ENCODE measurements at regions not wholly inside any gene's neighbourhood (a gene's known extent, or its start where the extent isn't known, plus 50 kb on each side); places are given as distances from the start of the nearest gene placed in this dataset.

GRCh38 chr12:24387381-24387780 lies 437.9 kb upstream of the SOX5 start:
- Histone ChIP-seq H3K4me2 (ENCODE audit: low read length) (no peak overlapping the region), H3K9me3 (ENCODE audit: insufficient read depth, low read length) (peaks cover 18% of the 10 kb centered on the region; the same call in 1 of the 2 replicates), H3K4me1 (ENCODE audit: low read length) (peaks cover 9% of the 10 kb centered on the region), H2AFZ (ENCODE audit: low read depth, low read length) (no peak overlapping the region), H4K20me1 (ENCODE audit: insufficient read depth, low read length) (peaks cover 5% of the 10 kb centered on the region; the same call in 1 of the 2 replicates), H3K27ac (ENCODE audit: low read length) (no peak overlapping the region), H3K27me3 (ENCODE audit: low read depth, low read length) (no peaks in the 10 kb centered on the region), H3K79me2 (ENCODE audit: low read length) (peaks cover 86% of the 10 kb centered on the region), H3K36me3 (replicated peaks; ENCODE audit: low read depth, low read length) (peaks cover 88% of the 10 kb centered on the region), H3K9ac (ENCODE audit: low read length) (no peak overlapping the region), H3K4me3 (ENCODE audit: low read length) (no peak overlapping the region)
- TF ChIP-seq CTCF (IDR thresholded peaks at IDR 0.05; ENCODE audit: low read depth, low read length) (no peak), EZH2phosphoT487 (IDR thresholded peaks at IDR 0.05; ENCODE audit: low read depth) (no peak)

GRCh38 chr12:24386836-24387235 lies 437.4 kb upstream of the SOX5 start:
- peaks cover 14% of the 10 kb centered on the region for H3K4me1 ChIP-seq (ENCODE audit: low read length)
- TF ChIP-seq CTCF (IDR thresholded peaks at IDR 0.05; ENCODE audit: low read depth, low read length) (no peak), EZH2phosphoT487 (IDR thresholded peaks at IDR 0.05; ENCODE audit: low read depth) (no peak)
- no peak overlapping the region for H3K4me2 ChIP-seq (ENCODE audit: low read length)
- no peak overlapping the region for H3K27ac ChIP-seq (ENCODE audit: low read length)
- no peaks in the 10 kb centered on the region for H3K27me3 ChIP-seq (ENCODE audit: low read depth, low read length)
- H3K79me2 ChIP-seq (ENCODE audit: low read length): peaks cover 86% of the 10 kb centered on the region
- peaks cover 5% of the 10 kb centered on the region; the same call in 1 of the 2 replicates for H4K20me1 ChIP-seq (ENCODE audit: insufficient read depth, low read length)
- no peak overlapping the region for H3K4me3 ChIP-seq (ENCODE audit: low read length)
- no peak overlapping the region for H3K9ac ChIP-seq (ENCODE audit: low read length)
- H3K9me3 ChIP-seq (ENCODE audit: insufficient read depth, low read length): peaks cover 13% of the 10 kb centered on the region; the same call in 1 of the 2 replicates
- H2AFZ ChIP-seq (ENCODE audit: low read depth, low read length): no peak overlapping the region
- H3K36me3 ChIP-seq (replicated peaks; ENCODE audit: low read depth, low read length): peaks cover 88% of the 10 kb centered on the region

GRCh38 chr12:24381790-24382189 lies 432.3 kb upstream of the SOX5 start:
- Histone ChIP-seq H3K4me2 (ENCODE audit: low read length) (no peak overlapping the region; the same call in 1 of the 2 replicates), H3K79me2 (ENCODE audit: low read length) (peaks cover 81% of the 10 kb centered on the region), H4K20me1 (ENCODE audit: insufficient read depth, low read length) (no peaks in the 10 kb centered on the region; the same call in 1 of the 2 replicates), H3K4me1 (ENCODE audit: low read length) (peaks cover 62% of the 10 kb centered on the region), H2AFZ (ENCODE audit: low read depth, low read length) (no peak overlapping the region), H3K9me3 (ENCODE audit: insufficient read depth, low read length) (no peaks in the 10 kb centered on the region), H3K4me3 (ENCODE audit: low read length) (no peak overlapping the region), H3K9ac (ENCODE audit: low read length) (no peak overlapping the region), H3K36me3 (replicated peaks; ENCODE audit: low read depth, low read length) (peaks cover 63% of the 10 kb centered on the region), H3K27me3 (ENCODE audit: low read depth, low read length) (no peaks in the 10 kb centered on the region), H3K27ac (ENCODE audit: low read length) (peak overlapping the region; percentile 95)
- no peak for TF ChIP-seq CTCF (IDR thresholded peaks at IDR 0.05; ENCODE audit: low read depth, low read length)
- no peak for TF ChIP-seq EZH2phosphoT487 (IDR thresholded peaks at IDR 0.05; ENCODE audit: low read depth)

GRCh38 chr12:24379861-24380521 lies 430.5 kb upstream of the SOX5 start:
- H3K36me3 ChIP-seq (replicated peaks; ENCODE audit: low read depth, low read length): peaks cover 58% of the 10 kb centered on the region
- H3K4me1 ChIP-seq (ENCODE audit: low read length): peaks cover 68% of the 10 kb centered on the region
- peak overlapping the region; percentile 85 for H3K4me2 ChIP-seq (ENCODE audit: low read length)
- H3K9ac ChIP-seq (ENCODE audit: low read length): peak overlapping the region; percentile 81
- peak overlapping the region; percentile 95 for H3K27ac ChIP-seq (ENCODE audit: low read length)
- no peak overlapping the region for H2AFZ ChIP-seq (ENCODE audit: low read depth, low read length)
- peaks cover 7% of the 10 kb centered on the region; the same call in 1 of the 2 replicates for H4K20me1 ChIP-seq (ENCODE audit: insufficient read depth, low read length)
- H3K9me3 ChIP-seq (ENCODE audit: insufficient read depth, low read length): no peaks in the 10 kb centered on the region
- no peaks in the 10 kb centered on the region for H3K27me3 ChIP-seq (ENCODE audit: low read depth, low read length)
- TF ChIP-seq EZH2phosphoT487 (IDR thresholded peaks at IDR 0.05; ENCODE audit: low read depth): no peak
- no peak for TF ChIP-seq CTCF (IDR thresholded peaks at IDR 0.05; ENCODE audit: low read depth, low read length)
- peaks cover 89% of the 10 kb centered on the region for H3K79me2 ChIP-seq (ENCODE audit: low read length)
- H3K4me3 ChIP-seq (ENCODE audit: low read length): peak overlapping the region; percentile 62

All from OCI-LY3 (cell line).